Neural progenitor cell (in vitro differentiated cells): ENCODE measurements at regions not wholly inside any gene's neighbourhood (a gene's known extent, or its start where the extent isn't known, plus 50 kb on each side); places are given as distances from the start of the nearest gene placed in this dataset.
"Not testable (repeated sequence)": the region's sequence is repeated elsewhere in the genome, so short reads cannot be mapped to it uniquely, and the experiment has no call there.

Source experiments
- DNase-seq: peaks from one replicate; pipeline ENCODE4 v3.0.0-alpha.2; 2016; ENCODE audit warnings: low spot score
- H2AFZ ChIP-seq: fragments of 200-600 bp; sonication (generic); replicated peaks from 2 replicates; pipeline ENCODE4 v1.6.1; 2016; ENCODE audit warnings: antibody characterized with exemption
- H3F3A ChIP-seq: fragments of 200-600 bp; sonication (generic); 2 replicates; pipeline ENCODE4 v1.6.1; 2016; ENCODE audit warnings: antibody characterized with exemption, low read depth
- H3K27ac ChIP-seq: fragments of 200-600 bp; sonication (generic); 2 replicates; pipeline ENCODE4 v1.5.1; 2016; ENCODE audit warnings: mild to moderate bottlenecking
- H3K27me3 ChIP-seq: fragments of 200-600 bp; sonication (generic); 2 replicates; pipeline ENCODE4 v1.6.1; 2016; ENCODE audit warnings: mild to moderate bottlenecking, moderate library complexity
- H3K36me3 ChIP-seq: fragments of 200-600 bp; sonication (generic); 2 replicates; pipeline ENCODE4 v1.5.1; 2016
- H3K4me1 ChIP-seq: fragments of 200-600 bp; sonication (generic); 2 replicates; pipeline ENCODE4 v1.6.1; 2016; ENCODE audit warnings: mixed run types
- H3K4me2 ChIP-seq: fragments of 200-600 bp; sonication (generic); 2 replicates; pipeline ENCODE4 v1.6.1; 2016
- H3K4me3 ChIP-seq: fragments of 200-600 bp; sonication (generic); 2 replicates; pipeline ENCODE4 v1.5.1; 2016
- H3K79me2 ChIP-seq: fragments of 200-600 bp; sonication (generic); 2 replicates; pipeline ENCODE4 v1.6.1; 2016; ENCODE audit warnings: low read depth
- H3K9ac ChIP-seq: fragments of 200-600 bp; sonication (generic); 2 replicates; pipeline ENCODE4 v1.6.1; 2016
- H3K9me3 ChIP-seq: fragments of 200-600 bp; sonication (generic); 2 replicates; pipeline ENCODE4 v1.5.1; 2016; ENCODE audit warnings: low read depth
- H4K20me1 ChIP-seq: fragments of 200-600 bp; sonication (generic); 2 replicates; pipeline ENCODE4 v1.6.1; 2016; ENCODE audit warnings: low read depth
- H3K27ac Mint-ChIP-seq: 3 replicates; pipeline ENCODE4 v1.8.0; 2021; ENCODE audit warnings: mixed read lengths
- H3K27me3 Mint-ChIP-seq: 2 replicates; pipeline ENCODE4 v1.8.0; 2022; ENCODE audit warnings: low read depth, mild to moderate bottlenecking, inconsistent platforms, moderate library complexity, mixed read lengths; ENCODE audit not compliant: insufficient read depth
- H3K36me3 Mint-ChIP-seq: 3 replicates; pipeline ENCODE4 v1.8.0; 2021; ENCODE audit warnings: mixed read lengths
- H3K4me1 Mint-ChIP-seq: 3 replicates; pipeline ENCODE4 v1.8.0; 2021; ENCODE audit warnings: mixed read lengths
- H3K4me3 Mint-ChIP-seq: 3 replicates; pipeline ENCODE4 v1.8.0; 2021; ENCODE audit warnings: mild to moderate bottlenecking, moderate library complexity, mixed read lengths
- H3K9me3 Mint-ChIP-seq: 3 replicates; pipeline ENCODE4 v1.8.0; 2020; ENCODE audit warnings: mixed read lengths
- CTCF ChIP-seq: fragments of 200-600 bp; sonication (generic); IDR thresholded peaks from 2 replicates; pipeline ENCODE4 v1.5.1; 2017; ENCODE audit warnings: antibody characterized with exemption, mild to moderate bottlenecking
- EZH2 ChIP-seq: fragments of 200-600 bp; sonication (generic); IDR thresholded peaks from 2 replicates; pipeline ENCODE4 v1.6.1; 2017; ENCODE audit warnings: antibody characterized with exemption, mild to moderate bottlenecking, moderate library complexity
- EZH2phosphoT487 ChIP-seq: fragments of 200-600 bp; sonication (generic); IDR thresholded peaks from 2 replicates; pipeline ENCODE4 v1.6.1; 2017; ENCODE audit warnings: antibody characterized with exemption

DNA sequence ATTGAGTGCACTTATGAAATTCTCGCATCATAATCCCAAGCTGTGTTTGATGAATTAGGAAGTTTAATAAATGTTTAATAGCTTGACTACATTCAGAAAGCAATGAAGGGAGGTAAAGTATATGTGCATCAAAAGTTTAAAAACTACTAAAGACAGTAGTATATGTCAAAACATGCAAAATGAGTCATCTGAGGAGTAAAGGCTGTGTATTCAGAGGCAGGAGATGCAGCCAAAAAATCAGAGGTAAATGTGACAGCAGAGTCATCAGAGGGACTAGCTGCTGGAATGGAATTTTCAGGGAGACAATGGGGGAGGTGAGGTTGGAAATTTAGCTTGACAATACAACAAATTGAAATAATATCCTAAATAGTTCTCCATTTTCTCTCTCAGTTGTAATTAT, 127.0 kb upstream of the FUNDC1 start:
- H3K9me3 Mint-ChIP-seq, result no peaks in the 10 kb centered on the region
- Histone ChIP-seq H4K20me1 (no peaks in the 10 kb centered on the region), H3K9me3 (no peaks in the 10 kb centered on the region), H3K4me1 (no peaks in the 10 kb centered on the region), H3K9ac (no peak overlapping the region), H2AFZ (no peak overlapping the region), H3K4me2 (no peak overlapping the region), H3K36me3 (no peaks in the 10 kb centered on the region), H3K27me3 (no peaks in the 10 kb centered on the region), H3K79me2 (no peaks in the 10 kb centered on the region), H3F3A (no peaks in the 10 kb centered on the region), H3K27ac (no peak overlapping the region), H3K4me3 (no peak overlapping the region)
- DNase-seq, result no peak
- no peaks in the 10 kb centered on the region for H3K27me3 Mint-ChIP-seq
- H3K27ac Mint-ChIP-seq, result no peak overlapping the region
- TF ChIP-seq CTCF (no peak), EZH2phosphoT487 (no peak), EZH2 (no peak)
- H3K36me3 Mint-ChIP-seq, result no peaks in the 10 kb centered on the region
- H3K4me3 Mint-ChIP-seq, result no peak overlapping the region
- no peaks in the 10 kb centered on the region for H3K4me1 Mint-ChIP-seq

DNA sequence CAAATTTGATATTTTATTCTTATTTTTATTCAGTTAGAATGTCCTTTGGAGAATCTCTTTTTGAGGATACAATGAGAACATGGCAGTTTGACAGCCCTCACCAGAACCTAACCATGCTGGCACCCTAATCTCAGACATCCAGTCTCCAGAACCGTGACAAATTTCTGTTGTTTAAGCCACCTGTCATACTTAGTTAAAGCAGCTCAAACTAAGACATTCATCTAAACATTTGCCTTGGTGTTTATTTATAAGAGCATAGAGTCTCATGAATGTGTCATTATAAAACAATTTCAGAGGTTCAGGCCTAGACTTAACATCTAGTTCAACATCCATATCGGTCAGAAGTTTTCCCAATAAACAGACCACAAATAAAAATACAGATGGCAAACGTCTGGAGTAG, 125.1 kb upstream of the FUNDC1 start:
- no peak overlapping the region for H2AFZ ChIP-seq
- H3K27ac Mint-ChIP-seq, result no peak overlapping the region
- no peaks in the 10 kb centered on the region for H4K20me1 ChIP-seq
- no peaks in the 10 kb centered on the region for H3K36me3 ChIP-seq
- H3K36me3 Mint-ChIP-seq, result no peaks in the 10 kb centered on the region
- TF ChIP-seq EZH2phosphoT487, result no peak
- H3K9ac ChIP-seq, result no peak overlapping the region
- H3K4me1 ChIP-seq, result no peaks in the 10 kb centered on the region
- no peak overlapping the region for H3K27ac ChIP-seq
- H3K4me3 ChIP-seq, result no peak overlapping the region
- H3K9me3 Mint-ChIP-seq, result no peaks in the 10 kb centered on the region
- H3F3A ChIP-seq, result no peaks in the 10 kb centered on the region
- no peak overlapping the region for H3K4me2 ChIP-seq
- no peaks in the 10 kb centered on the region for H3K4me1 Mint-ChIP-seq
- DNase-seq, result no peak
- no peak overlapping the region for H3K4me3 Mint-ChIP-seq
- no peaks in the 10 kb centered on the region for H3K79me2 ChIP-seq
- no peaks in the 10 kb centered on the region for H3K9me3 ChIP-seq
- H3K27me3 Mint-ChIP-seq, result no peaks in the 10 kb centered on the region
- H3K27me3 ChIP-seq, result no peaks in the 10 kb centered on the region

DNA sequence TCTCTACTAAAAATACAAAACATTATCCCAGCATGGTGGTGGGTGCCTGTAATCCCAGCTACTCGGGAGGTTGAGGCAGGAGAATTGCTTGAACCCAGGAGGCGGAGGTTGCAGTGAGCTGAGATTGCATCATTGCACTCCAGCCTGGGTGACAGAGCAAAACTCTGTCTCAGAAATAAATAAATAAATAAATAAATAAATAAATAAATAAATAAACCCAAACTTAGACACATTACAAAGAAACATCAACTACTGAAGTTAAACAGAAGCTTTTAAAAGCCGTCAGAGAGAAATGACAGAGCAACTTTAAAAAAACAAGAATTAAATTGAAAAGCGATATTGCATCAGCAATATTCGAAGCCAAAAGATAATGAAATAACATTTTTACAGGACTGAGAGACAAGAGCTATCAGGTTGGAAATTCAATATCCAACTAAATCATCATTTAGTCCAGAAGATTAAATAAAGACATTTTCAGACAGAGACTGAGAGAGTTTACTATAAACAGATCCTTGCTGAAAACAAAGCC, 115.1 kb upstream of the FUNDC1 start:
- not testable (repeated sequence) for DNase-seq, H3K79me2 ChIP-seq, H3K4me2 ChIP-seq, H2AFZ ChIP-seq, H4K20me1 ChIP-seq, H3K27me3 Mint-ChIP-seq, H3K9me3 Mint-ChIP-seq, H3K4me3 ChIP-seq, H3K4me3 Mint-ChIP-seq, H3K27ac ChIP-seq, H3K27me3 ChIP-seq, H3K4me1 Mint-ChIP-seq, H3K4me1 ChIP-seq, H3F3A ChIP-seq, H3K27ac Mint-ChIP-seq, H3K36me3 ChIP-seq, H3K9me3 ChIP-seq, H3K9ac ChIP-seq, H3K36me3 Mint-ChIP-seq

DNA sequence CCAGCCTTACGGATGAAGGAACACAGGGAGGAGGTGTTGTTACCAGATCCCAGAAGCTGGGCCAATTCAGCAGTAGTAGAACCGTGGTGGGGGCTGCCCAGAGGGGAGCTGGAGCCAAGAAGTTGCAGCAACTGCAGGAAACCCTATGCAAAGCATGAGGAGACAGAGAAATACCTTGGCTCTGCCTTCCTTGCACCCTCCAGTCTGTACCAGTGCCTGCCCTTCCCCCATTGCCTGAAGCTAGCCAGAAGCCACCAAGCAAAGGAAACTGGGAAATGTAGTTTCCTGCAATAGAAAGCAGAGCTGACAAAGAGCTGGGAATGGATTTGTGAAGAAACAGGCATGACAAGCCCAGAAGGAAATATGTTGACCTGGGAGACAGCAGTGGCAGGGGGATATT, 108.7 kb upstream of the FUNDC1 start:
- peaks cover 2% of the 10 kb centered on the region for H3K27me3 Mint-ChIP-seq
- H3K27ac Mint-ChIP-seq, result no peak overlapping the region
- Histone ChIP-seq H3K4me3 (no peak overlapping the region), H3F3A (no peaks in the 10 kb centered on the region), H3K4me2 (peak overlapping the region; percentile 50), H3K9me3 (no peaks in the 10 kb centered on the region), H3K9ac (no peak overlapping the region), H3K36me3 (no peaks in the 10 kb centered on the region), H3K4me1 (no peaks in the 10 kb centered on the region), H3K79me2 (no peaks in the 10 kb centered on the region), H3K27me3 (no peaks in the 10 kb centered on the region), H3K27ac (no peak overlapping the region), H4K20me1 (no peaks in the 10 kb centered on the region), H2AFZ (peak overlapping the region; percentile 93)
- no peaks in the 10 kb centered on the region for H3K4me1 Mint-ChIP-seq
- peak; percentile 15 for DNase-seq
- peaks cover 7% of the 10 kb centered on the region for H3K9me3 Mint-ChIP-seq
- H3K4me3 Mint-ChIP-seq, result no peak overlapping the region
- TF ChIP-seq EZH2phosphoT487, result no peak
- no peak for TF ChIP-seq CTCF
- no peak for TF ChIP-seq EZH2
- H3K36me3 Mint-ChIP-seq, result no peaks in the 10 kb centered on the region
